Osteocyte (in vitro differentiated cells): ENCODE measurements at regions not wholly inside any gene's neighbourhood (a gene's known extent, or its start where the extent isn't known, plus 50 kb on each side); places are given as distances from the start of the nearest gene placed in this dataset.

Source experiments
- DNase-seq: peaks from one replicate; pipeline ENCODE4 v3.0.0; 2021; ENCODE audit warnings: mixed read lengths; ENCODE audit not compliant: unreplicated experiment; ENCODE audit errors: extremely low spot score
- H3K27ac Mint-ChIP-seq: one replicate; pipeline ENCODE4 v1.8.0; 2021; ENCODE audit warnings: mild to moderate bottlenecking, mixed read lengths; ENCODE audit not compliant: unreplicated experiment
- H3K27me3 Mint-ChIP-seq: one replicate; pipeline ENCODE4 v1.8.0; 2021; ENCODE audit warnings: mixed read lengths; ENCODE audit not compliant: unreplicated experiment
- H3K36me3 Mint-ChIP-seq: one replicate; pipeline ENCODE4 v1.8.0; 2021; ENCODE audit warnings: mixed read lengths; ENCODE audit not compliant: unreplicated experiment
- H3K4me1 Mint-ChIP-seq: one replicate; pipeline ENCODE4 v1.8.0; 2021; ENCODE audit warnings: mixed read lengths; ENCODE audit not compliant: unreplicated experiment
- H3K4me3 Mint-ChIP-seq: one replicate; pipeline ENCODE4 v1.8.0; 2021; ENCODE audit warnings: mild to moderate bottlenecking, moderate library complexity, mixed read lengths; ENCODE audit not compliant: unreplicated experiment
- H3K9me3 Mint-ChIP-seq: one replicate; pipeline ENCODE4 v1.8.0; 2021; ENCODE audit warnings: mixed read lengths; ENCODE audit not compliant: unreplicated experiment
- TF ChIP-seq, protein P1 (sequence below): fragments of 200-600 bp; sonication (generic); IDR thresholded peaks from 2 replicates; pipeline ENCODE4 v1.5.0; 2021; ENCODE audit warnings: antibody characterized with exemption, mild to moderate bottlenecking, moderate library complexity

DNA sequence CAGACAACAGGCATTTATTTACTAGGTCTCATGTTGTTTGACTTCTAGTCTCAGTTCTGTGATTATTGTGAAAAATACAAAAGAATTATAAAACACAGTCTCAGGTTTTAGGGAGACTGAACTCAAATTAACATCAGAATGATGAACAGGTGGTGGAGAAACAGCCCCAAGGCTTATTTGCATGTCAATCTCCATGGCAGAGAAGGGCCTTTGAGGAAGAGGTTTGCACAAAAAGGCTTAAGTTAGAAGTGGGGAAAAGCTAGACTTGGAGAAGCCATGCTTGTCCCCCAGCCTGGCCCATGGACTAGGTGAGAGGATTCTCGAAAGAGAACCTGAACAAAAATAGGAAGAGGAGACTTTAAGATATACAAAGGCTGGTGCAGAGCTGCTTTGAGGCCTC is 183.3 kb downstream of the EDN1 start:
- Mint-ChIP-seq H3K4me3 (no peak overlapping the region), H3K9me3 (no peaks in the 10 kb centered on the region), H3K27me3 (no peaks in the 10 kb centered on the region), H3K27ac (no peak overlapping the region), H3K36me3 (no peaks in the 10 kb centered on the region), H3K4me1 (no peaks in the 10 kb centered on the region)
- TF ChIP-seq, protein P1, sequence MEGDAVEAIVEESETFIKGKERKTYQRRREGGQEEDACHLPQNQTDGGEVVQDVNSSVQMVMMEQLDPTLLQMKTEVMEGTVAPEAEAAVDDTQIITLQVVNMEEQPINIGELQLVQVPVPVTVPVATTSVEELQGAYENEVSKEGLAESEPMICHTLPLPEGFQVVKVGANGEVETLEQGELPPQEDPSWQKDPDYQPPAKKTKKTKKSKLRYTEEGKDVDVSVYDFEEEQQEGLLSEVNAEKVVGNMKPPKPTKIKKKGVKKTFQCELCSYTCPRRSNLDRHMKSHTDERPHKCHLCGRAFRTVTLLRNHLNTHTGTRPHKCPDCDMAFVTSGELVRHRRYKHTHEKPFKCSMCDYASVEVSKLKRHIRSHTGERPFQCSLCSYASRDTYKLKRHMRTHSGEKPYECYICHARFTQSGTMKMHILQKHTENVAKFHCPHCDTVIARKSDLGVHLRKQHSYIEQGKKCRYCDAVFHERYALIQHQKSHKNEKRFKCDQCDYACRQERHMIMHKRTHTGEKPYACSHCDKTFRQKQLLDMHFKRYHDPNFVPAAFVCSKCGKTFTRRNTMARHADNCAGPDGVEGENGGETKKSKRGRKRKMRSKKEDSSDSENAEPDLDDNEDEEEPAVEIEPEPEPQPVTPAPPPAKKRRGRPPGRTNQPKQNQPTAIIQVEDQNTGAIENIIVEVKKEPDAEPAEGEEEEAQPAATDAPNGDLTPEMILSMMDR: no peak
- no peak for DNase-seq

DNA sequence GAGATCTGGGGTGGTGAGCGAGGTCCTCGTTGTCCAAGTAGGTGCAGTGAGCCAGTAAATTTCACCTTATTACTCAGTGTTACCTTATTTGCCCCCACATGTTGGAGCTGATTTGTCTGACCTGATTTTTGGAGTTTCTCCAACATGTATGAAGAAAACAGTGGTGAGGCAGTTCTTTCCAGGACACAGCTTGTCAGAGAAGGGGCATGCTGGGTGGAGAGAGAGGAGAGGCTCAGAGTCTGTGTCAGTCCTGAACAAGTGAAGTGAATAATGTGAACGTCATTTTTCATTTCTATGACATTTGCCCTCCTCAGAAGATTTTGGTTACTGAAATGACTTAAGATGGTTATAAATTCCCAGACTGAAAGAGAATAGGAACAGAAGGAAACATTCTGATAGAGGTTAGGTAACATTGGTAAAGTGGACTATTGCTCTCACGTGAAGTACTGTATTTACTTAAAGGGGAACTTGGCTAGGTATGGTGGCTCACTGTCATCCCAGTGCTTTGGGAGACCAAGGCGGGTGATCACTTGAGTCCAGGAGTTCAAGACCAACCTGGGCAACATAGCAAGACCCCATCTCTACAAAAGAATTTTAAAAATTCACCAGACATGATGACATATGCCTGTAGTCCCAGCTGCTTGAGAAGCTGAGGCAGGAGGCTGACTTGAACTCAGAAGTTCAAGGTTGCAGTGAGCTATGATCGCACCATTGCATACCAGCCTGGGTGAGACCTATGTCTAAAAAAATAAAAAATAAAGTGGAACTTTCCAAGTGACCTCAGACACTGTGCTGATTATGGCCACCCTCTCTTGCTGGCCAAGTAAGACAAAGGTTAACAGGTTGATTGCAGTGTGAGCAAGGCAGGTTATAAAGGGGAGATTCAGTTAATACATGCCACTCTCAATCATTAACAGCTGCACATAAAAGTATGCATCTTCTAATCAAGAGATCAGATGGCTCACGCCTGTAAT is 184.3 kb downstream of the EDN1 start:
- DNase-seq: no peak
- no peak overlapping the region for H3K4me3 Mint-ChIP-seq
- no peaks in the 10 kb centered on the region for H3K9me3 Mint-ChIP-seq
- no peaks in the 10 kb centered on the region for H3K27me3 Mint-ChIP-seq
- H3K4me1 Mint-ChIP-seq: no peaks in the 10 kb centered on the region
- H3K36me3 Mint-ChIP-seq: no peaks in the 10 kb centered on the region
- TF ChIP-seq, protein P1: no peak
- H3K27ac Mint-ChIP-seq: no peak overlapping the region

DNA sequence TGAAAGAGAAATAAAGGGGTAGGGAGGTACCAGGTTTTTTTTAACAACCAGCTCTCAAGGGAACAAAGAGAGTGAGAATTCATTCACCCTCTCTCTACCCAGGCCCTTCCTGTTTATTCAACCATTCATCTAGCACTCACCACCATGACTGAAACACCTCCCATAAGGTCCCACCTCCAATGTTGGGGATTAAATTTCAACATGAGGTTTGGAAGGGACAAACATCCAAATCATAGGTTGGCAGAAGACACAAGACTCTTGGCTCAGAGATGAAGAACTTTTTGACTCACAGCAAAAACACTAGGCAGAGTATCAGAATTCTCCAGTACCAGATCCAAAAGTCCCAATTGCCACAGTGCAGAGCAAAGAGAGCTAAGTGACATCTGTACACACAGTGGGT is 186.3 kb downstream of the EDN1 start:
- Mint-ChIP-seq H3K9me3 (no peaks in the 10 kb centered on the region), H3K27me3 (no peaks in the 10 kb centered on the region), H3K36me3 (no peaks in the 10 kb centered on the region), H3K27ac (no peak overlapping the region), H3K4me3 (no peak overlapping the region), H3K4me1 (no peaks in the 10 kb centered on the region)
- no peak for DNase-seq
- TF ChIP-seq, protein P1: no peak

DNA sequence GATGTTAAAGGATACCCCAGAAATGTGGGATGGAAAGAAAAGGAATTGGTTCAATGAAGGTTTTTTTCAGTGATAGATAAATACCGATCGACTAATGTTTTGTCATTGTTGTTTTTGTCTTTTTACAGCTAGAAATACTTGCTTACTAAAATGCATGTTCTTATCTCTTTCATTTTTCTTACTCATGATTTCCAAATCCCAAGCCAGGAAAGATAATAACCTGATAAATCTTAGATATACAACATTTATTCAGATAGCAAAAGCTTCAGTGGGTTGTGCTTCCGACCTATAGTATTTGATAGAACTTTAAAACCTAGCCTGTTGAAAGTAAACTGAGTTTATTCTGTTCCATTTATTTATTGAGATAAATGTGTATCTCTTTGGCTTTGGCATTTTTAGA is 187.5 kb downstream of the EDN1 start:
- no peak overlapping the region for H3K4me3 Mint-ChIP-seq
- no peaks in the 10 kb centered on the region for H3K4me1 Mint-ChIP-seq
- no peak for DNase-seq
- H3K27ac Mint-ChIP-seq: no peak overlapping the region
- no peaks in the 10 kb centered on the region for H3K36me3 Mint-ChIP-seq
- H3K9me3 Mint-ChIP-seq: no peaks in the 10 kb centered on the region
- TF ChIP-seq, protein P1: no peak
- no peaks in the 10 kb centered on the region for H3K27me3 Mint-ChIP-seq

DNA sequence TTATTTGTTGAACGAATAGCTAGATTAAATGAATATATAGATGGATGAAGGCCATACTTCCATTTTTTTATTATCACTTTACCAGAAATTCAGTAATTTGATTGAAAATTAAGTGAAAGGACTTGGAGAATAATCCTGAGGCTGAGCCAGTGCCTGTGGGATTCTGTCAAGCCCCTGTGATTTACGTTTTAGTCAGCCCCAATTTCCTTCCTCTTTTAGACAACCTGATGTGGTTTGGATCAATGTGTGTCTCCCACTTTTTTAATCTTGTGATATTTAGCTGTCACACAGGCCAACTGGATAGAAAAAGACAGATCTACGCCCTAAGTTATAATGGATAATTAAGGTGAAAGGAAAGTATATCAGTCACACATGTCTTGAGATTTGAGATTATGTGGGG is 188.8 kb downstream of the EDN1 start:
- Mint-ChIP-seq H3K4me1 (peaks cover 9% of the 10 kb centered on the region), H3K27ac (no peak overlapping the region), H3K4me3 (no peak overlapping the region), H3K36me3 (no peaks in the 10 kb centered on the region), H3K9me3 (no peaks in the 10 kb centered on the region), H3K27me3 (no peaks in the 10 kb centered on the region)
- no peak for DNase-seq
- TF ChIP-seq, protein P1: no peak
